ENCODE measurements at regions not wholly inside any gene's neighbourhood (a gene's known extent, or its start where the extent isn't known, plus 50 kb on each side); places are given as distances from the start of the nearest gene placed in this dataset.

DNA sequence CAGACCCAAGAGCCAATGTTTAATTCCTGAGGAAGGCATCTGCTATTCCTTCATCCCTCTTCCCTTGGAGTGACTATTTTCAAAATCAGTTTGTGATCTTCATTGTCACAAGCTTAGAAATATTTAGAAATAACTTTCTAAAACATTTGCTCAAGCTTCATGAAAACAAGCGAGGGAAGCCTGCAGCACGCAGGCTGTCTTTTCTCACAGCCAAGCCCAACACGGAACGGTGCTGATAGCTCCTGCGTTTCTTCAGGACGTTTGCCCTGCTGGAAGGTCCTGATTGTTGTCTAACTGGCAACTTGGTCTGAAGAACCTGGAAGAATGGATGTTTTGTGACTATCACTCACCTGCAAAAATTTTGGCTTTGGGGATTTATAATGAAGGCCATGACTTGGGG is 152.5 kb downstream of the FGF9 start:
- no peak for DNase-seq

DNA sequence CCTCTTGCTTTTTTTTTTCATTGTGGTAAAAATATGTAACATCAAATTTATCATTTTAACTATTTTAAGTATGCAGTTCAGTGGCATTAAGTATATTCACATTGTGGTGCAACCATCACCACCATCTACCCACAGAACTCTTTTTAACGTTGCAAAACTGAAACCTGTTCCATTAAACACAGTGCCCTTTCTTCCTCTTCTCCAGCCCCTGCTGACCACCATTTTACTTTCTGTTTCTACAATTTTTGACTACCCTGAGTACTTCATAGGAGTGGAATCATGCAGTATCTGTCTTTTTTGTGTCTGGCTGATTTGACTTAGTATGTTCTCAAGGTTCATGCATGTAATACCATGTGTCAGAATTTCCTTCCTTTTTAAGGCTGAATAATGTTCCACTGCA is 153.1 kb downstream of the FGF9 start:
- no peak for DNase-seq

DNA sequence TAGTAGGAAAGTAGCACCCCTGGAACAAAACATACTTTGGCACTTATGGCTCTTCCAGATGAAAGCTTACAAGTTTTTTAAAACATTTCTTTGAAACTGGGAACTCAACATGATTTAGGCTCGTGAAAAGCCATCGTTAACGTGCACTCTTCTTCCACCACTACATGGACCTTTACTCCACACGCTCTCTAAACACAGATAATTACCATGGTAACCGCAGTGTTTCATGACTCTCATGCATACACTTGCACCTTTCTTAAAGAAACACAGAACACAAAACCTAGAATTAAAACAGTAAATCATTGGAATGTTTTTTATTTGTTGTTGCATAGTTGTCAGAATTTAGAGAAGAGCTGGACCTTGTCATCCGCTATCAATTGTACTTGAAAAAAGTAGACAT is 154.3 kb downstream of the FGF9 start:
- no peak for DNase-seq

DNA sequence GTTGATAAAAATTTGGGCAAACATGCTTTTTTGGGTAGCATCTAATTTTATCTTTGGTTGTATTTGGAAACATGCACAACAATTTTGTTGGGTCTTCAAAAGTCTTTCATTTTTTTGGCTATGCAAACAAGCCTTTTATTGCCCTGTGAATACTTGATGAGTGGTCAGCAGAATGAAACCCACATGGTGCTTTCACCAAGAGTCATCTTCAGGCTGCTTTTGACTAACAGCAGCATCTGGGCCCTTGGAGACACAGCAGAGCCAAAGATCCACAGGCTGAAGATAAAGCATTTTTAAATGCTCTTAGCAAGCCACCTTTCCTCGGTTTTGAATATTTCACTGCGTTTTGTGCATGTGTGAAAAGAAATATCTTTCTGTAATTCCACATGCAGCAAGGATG is 154.9 kb downstream of the FGF9 start:
- no peak for DNase-seq

DNA sequence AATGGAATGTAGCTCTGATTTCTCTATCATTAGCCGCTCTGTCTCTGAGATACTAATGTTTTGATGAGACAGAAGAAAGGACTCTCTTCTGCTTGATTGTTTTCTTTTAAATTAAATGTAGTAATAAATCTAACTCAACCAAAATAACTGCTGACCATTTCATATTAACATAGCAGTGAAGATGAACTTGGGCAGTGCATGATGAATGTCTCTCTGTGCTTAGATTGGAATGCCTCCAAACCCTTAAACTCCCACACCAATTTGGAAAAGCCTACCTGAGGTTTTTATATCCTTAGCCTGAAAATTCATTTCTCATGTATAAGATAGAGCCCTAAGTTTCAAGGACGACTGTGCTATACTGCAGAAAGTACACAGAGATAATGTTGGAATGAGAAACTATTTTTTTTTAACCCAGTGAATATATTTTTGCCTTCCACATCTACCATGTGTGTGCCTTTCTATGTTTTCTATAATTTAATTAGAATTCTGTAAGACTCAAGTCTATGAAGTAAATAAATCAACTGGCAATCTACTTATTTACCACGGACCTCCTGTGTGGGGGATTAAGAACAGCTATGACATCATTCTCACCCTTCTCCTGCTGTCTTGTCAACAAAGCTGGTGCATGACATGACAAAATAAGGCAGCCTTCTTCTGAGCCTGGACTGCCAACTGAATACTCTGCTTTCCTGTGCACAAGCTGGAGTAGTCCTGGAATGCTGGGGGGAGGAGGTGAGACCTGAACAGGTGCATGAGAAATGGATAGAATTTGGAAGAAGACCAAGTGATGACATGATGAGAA is 155.5 kb downstream of the FGF9 start:
- peak; percentile 65 to 73 for DNase-seq

DNA sequence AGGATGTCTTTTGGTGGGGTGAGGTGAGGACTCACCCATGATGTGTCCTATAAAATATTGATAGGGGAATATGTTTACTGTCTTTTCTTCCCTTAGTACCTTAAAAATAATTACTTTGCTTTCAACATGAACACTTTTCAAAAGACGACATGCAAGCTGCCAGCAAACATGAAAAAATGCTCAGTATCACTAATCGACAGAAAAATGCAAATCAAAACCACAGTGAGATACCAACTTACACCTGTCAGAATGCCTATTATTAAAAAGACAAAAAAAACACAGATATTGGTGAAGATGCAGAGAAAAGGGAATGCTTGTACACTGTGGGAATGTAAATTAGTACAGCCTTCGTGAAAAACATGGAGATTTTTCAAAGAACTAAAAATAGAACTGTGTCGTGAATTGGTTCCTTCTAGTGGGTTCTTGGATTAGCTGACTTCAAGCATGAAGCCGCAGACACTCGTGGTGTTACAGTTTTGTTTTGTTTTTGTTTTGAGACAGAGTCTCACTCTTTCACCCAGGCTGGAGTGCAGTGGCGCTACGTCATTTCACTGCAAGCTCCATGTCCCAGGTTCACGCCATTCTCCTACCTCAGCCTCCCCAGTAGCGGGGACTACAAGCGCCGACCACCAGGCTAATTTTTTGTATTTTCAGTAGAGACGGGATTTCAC is 160.9 kb downstream of the FGF9 start:
- DNase-seq: no peak

DNA sequence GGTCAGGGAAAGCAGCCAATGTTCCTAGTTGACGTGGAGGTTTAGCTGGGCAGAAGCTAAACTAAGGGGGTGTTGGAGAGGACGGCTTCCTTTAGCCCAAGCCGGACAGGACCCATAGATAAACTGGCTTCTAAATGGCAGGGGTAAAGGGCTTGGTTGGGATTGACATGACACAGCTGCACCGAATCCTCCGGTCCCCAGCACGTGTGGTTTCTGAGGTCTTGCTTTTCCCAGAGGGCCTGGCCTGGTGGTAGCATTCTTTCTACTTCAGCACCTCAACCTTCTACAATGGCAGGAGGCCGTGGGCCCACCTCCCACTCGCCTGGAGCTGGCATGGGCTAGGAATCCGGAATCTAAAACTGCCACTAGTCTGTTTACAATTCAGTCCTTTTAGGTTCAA is 163.0 kb downstream of the FGF9 start:
- DNase-seq: no peak

DNA sequence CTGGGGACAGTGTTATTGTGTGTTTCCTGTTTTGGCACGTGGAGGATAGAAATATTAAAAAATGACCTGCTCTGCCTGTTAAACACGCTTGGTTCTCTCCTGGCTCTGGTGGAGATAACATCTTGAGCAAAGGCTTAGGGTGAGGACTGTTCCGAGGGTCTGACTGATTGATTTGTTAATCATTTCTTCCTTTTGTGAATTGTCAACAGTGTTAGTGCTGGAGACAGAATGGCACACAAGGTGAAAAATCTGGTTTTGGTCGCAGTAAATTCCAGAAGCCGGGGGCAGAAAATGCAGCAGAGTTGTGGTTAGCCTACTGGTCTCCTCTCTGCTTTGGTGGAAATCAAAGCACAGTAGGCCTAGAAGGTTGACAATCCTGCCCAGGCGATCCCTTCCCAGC is 163.6 kb downstream of the FGF9 start:
- no peak for DNase-seq

DNA sequence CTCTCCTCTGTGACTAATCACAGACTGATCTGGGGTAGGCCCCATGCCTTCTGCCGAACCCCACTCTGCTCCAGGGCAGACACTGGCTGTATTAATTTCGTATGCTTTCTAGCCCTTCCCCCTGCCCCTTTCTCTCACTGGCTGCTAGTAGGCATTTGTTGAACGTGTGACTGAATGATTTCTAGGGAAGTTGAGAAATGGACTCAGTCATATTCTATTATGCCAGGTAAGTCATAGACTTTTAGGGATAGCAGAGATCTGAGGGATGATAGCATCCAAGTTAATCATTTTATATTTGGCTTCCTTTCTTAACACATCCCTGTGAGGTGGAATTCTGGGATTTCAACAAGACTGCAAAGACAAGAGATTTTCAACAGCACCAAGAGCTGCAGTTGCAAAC is 166.4 kb downstream of the FGF9 start:
- DNase-seq: no peak

DNA sequence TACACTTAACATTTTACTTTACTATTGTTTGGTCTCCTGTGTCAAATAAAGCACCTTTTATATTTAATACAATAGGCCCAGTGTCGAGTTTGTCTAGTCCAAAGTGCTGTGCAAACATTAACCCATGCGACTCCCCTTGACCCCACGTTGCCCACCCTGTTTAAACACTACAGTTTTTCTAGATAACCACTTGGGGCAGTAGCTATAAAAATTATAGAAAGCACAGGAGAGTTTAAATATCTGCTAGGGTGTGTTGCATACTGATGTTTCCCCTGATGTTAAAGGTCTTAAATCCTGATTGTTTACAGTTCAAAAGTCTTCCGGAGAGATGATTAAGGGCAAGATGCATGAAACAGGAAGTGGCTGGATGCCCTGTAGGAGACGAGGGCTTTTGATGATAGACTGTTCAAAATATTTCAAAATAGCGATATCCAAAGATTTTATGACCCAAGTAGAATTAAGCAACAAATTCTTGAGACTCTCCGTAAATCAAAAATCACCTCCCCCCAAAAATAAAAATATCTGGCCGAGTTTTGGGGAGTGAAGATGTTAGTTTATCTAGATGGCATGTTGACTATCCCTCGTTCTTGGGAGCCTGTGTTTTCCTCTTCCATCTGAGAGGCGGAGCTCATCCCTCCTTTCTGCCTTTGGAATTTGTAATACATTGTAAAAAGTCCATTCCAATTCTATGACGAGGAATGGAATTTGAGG is 167.1 kb downstream of the FGF9 start:
- DNase-seq: no peak

DNA sequence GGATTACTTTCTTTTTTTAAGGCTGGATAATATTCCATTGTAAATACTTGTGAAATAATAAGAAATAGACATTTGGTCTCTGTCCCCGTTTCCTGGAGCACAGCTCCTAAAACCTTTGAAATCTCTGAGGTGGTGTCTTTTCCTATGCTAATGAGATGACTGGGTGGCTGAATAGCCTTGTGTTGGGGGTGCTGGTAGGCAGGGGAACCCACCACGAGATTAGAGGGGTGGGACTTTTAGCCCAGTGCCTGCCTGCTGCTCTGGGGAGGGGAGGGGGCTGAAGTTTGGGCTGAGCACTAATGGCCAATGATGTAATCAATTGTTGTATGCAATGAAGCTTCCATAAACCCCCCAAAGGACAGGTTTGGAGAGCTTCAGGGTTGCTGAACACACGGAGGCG is 175.7 kb downstream of the FGF9 start:
- no peak for DNase-seq

DNA sequence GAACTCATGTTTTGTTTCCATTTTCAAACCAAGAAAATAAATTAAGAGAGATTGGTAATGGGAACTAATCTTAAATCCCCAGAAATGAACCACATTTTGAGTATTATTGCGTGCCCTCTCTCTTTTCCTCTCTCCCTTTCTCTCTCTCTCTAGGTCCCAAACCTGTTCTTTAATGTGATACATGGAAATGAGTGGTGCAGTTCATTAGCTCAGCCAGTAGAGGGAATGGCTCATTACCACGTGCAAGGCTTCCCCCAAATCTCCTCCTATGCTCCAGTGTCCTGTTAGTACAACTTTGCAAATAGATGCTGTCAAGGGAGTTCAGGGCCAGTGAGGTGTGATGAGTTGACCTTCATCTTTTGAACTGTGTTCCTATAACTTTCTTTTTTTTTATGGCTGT is 178.4 kb downstream of the FGF9 start:
- DNase-seq: peak in 1 of 2 experiments; percentile 54

DNA sequence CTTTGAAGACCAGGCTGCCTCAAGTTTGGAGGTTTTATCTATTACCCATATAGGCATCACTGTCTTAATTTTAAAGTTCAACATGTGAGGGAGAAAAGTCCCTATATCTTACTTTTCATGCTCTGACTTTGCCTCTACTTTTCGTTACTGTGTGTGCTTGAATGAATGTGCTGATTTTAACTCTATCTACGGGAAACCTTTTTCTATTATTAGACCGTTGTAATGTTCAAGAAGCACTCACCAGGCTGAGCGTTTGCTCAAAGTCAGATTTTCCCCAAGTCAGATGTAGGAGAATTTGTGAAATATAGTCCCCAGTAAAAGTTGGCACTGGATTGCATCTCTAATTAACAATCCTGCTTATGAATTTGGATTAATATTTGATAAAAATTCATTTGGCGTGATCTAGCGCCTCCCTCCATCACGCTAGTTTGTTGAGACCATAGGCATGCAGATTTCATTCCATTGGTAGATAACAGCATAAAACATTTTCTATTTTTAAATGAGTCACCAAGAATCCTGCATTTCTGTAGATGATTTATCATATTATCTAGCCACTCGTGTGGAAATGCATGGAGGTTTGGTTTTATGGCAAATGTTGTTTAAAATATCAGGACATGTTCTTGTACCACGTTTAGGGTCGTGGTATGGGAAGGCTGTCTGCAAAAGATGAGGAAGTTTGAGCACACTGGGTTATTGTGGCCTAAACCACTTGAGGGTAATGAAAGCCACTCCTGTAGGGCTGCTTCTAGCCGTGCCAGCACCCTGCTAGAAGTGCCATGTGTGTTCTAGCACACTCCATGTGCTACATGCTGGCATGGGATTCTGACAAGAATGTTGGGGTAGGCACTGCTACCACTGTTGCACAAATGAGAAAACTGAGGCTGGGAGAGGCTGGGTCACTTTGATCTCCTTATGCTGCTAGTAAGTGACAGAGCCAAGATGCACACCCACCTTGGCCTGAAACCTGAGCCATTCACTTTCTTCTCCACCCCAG is 179.4 kb downstream of the FGF9 start:
- no peak for DNase-seq

DNA sequence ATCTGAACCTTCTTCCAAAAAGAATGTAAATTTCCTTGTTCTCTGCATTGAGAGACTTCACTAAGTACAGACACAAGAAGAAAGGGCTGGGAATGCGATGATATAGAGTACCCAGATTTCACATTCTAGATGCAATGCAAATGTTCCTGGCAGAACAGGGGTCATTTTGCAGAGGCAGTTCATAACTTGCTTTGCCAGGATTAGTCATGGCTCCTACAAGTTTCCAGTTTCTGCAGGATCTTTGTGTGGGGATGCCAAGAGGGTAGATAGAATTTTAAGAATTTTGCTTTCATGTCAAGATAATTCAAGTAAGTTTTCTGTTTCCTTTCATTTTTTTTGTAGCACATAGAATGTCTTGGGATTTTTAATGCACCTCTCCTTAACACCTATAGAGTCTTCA is 181.2 kb downstream of the FGF9 start:
- no peak for DNase-seq

DNA sequence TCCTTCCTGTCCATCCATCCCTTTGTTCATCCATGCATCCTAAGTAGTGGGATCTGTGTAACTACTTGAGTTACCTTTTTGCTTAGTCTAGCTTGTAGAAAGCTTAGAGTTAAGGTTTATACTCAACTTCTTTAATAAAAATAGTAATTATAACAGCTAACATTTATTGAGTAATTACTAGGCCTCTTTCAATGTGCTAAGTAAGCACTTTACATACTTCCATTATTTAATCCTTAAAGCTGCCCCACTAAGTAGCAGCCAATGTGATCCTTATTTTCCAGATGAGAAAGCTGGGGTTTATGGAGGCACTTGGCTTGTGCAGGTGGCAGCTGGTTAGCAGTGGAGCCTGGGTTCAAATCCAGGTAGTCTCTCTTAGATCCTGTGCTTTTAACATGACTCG is 182.9 kb downstream of the FGF9 start:
- DNase-seq: no peak

DNA sequence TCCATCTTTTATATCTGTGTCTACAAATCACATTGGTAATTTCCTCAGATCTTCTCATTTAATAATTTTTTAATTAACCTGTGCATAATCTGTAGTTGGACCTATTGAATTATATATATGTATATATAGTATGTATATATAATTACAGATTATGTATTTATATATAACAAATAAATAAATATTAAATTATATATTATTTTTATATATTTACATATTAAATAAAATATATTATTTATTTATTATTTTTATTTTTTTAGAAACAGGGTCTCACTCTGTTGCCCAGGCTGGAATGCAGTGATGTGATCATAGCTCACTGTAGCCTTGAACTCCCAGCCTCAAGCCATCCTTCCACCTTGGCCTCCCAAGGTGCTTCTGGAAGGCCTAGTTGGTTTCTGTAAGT is 197.9 kb downstream of the FGF9 start:
- DNase-seq: no peak

DNA sequence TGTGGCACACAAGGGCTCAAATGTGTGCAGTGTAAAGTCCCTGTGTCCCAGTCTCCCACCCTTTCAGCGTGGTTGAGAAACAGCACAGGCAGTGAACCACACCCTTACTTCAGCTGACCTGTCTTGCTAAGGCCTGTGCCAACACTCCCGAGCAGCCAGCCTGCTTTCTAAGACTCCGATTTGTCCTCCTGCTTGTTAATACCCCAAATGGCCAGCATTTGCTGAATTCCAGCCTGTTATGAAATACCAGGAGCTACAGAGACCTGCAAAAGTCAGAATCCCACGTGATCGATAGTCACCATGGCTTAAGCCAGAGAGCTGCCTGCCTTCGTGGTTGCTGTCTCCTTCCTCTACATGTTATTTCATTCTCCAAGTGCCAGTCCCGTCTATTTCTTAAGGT is 200.5 kb downstream of the FGF9 start:
- DNase-seq: no peak

DNA sequence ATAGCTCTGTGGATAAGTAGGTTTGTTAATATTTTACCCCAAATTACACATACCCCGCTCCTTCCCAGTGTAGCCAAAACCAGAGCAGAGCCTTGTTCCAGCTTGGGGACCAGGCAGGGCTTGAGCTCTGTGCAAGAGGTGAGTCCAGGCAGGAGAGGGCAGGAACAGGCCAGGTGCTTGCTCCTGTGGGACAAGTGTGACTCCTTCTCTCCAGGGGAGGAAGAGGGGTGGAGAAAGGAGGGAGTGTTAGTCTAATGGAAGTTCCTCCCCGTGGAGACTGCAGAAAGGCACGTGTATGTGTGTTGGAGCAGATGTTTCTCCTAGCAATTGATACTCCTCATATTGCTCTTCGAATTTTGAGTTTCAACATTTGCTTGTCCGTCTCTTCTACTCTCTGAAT is 201.0 kb downstream of the FGF9 start:
- no peak for DNase-seq

DNA sequence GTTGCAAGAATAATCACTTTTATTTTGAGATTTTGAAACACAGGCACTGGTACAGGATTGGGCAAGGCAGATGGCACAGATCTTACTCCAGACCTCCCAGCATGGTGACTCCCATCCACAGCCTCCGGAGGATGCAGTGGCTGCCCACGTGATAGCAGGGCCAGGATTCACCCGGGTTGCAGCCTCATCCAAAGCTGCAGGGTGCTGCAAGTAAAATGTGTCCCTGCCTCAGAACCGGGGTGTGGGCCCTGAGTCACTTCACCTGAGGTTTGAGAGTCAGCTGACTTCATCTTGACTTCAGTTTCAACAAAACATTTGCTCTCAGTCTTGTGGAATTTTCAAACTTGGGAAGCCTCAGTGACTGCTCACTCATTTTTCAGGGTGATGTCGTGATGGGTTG is 201.9 kb downstream of the FGF9 start:
- DNase-seq: no peak

DNA sequence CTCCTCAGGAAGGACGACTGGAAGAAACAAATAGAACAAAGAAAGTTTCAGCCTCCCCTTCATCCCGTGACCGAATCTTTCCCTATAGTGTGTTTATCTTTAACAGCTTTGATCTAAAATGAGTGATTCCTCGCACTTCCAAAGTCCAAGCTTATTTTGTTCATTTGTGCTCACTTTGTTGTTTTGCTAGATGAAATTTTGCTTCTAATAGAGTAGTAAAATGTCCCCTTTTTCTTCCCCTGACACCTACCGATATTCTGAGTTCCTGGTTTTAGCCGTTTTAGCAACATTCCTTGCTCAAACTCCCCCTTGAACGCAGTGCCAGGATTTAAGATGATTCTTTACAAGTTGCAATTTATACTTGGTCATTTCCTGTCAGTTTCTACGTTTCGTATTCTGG is 204.2 kb downstream of the FGF9 start:
- DNase-seq: no peak

DNA sequence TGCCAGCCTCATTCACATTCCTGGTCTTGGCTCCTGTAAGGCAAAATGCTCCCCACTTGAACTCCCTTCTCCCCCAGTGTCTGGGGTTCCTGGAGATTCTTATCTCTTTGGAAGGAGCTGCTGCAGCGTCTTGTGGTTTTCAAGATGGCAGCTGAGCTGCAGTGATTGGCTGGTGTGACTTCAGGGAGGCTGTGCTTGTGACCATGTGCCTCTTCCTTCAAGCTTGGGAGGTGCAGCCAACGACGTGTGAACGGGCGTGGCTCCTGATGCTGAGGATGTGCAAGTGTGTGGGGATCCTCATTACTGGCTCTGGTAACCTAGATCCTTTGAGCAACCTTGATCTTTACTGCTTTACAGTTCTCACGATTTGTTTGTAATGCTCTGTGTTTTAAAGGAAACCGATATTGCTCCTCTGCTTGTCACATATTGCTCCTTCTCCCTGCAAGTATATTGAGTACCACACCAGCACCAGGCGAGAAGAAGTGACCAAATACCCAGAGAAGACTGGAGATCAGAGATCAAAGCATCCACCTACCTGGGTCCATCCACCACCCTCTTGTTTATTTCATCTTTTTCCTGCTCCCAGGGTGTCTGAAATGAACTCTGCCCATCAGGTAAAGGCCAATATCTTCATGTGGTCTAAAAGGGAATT is 208.5 kb downstream of the FGF9 start:
- no peak for DNase-seq

DNA sequence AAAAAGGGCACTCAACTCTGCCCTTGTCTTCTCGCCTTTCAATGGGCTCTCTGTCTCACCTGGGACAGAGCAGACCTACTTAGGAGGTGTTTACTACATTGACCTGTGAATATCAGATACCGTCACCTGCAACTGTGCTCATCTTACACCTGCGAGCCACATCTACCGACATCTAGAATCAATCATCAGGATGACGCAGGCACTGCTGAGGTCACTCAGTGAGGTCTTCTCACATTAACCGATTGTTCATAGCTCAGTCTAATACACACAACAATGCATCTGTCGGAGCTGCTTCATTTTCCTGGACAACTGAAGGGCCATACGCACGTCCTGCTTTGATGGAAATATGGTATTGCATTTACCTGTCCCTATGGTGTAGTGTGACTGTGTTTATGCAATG is 211.9 kb downstream of the FGF9 start:
- DNase-seq: peak in 1 of 2 experiments; percentile 27
